Lung (tissue), 11 donors: ENCODE measurements at regions not wholly inside any gene's neighbourhood (a gene's known extent, or its start where the extent isn't known, plus 50 kb on each side); places are given as distances from the start of the nearest gene placed in this dataset.

Experiments
- ATAC-seq: fragments of 200-7000 bp; cut with Tn5 transposase; one replicate; pipeline ENCODE4 v1.9.1; 2020; ENCODE audit warnings: moderate number of reproducible peaks; ENCODE audit not compliant: insufficient read depth, low FRiP score
- DNase-seq, 3 donors: peaks; one replicate each; pipeline ENCODE4 v3.0.0-alpha.2; 2013 to 2017
- H3K27ac ChIP-seq, 2 donors: one replicate each; pipeline ENCODE4 v1.5.1; 2013; ENCODE audit warnings: mild to moderate bottlenecking in 2 of 2, moderate library complexity in 2 of 2, control low read depth in 1 of 2, inconsistent platforms in 1 of 2, low read depth in 1 of 2, low read length in 1 of 2
- H3K27me3 ChIP-seq, 3 donors: one replicate each; pipeline ENCODE4 v1.5.1; 2013; ENCODE audit warnings: low read length in 2 of 3; ENCODE audit not compliant: control insufficient read depth in 3 of 3, insufficient read depth in 3 of 3
- H3K36me3 ChIP-seq, 4 donors: one replicate each; pipeline ENCODE4 v1.5.1; 2013; ENCODE audit warnings: low read length in 4 of 4, mild to moderate bottlenecking in 1 of 4, moderate library complexity in 1 of 4; ENCODE audit not compliant: control insufficient read depth in 4 of 4, insufficient read depth in 4 of 4
- H3K4me1 ChIP-seq, 5 donors: one replicate each; pipeline ENCODE4 v1.5.1; 2013; ENCODE audit warnings: low read length in 5 of 5, mild to moderate bottlenecking in 2 of 5, moderate library complexity in 1 of 5; ENCODE audit not compliant: control insufficient read depth in 5 of 5, insufficient read depth in 5 of 5
- H3K4me3 ChIP-seq: one replicate; pipeline ENCODE4 v1.5.1; 2013; ENCODE audit warnings: mild to moderate bottlenecking, control low read depth, moderate library complexity
- H3K9ac ChIP-seq, 2 donors: one replicate each; pipeline ENCODE4 v1.5.1; 2013; ENCODE audit warnings: low read length in 2 of 2, control low read depth in 1 of 2; ENCODE audit not compliant: insufficient read depth in 1 of 2
- H3K9me3 ChIP-seq, 4 donors: one replicate each; pipeline ENCODE4 v1.5.1; 2013; ENCODE audit warnings: low read length in 3 of 4, mild to moderate bottlenecking in 1 of 4, moderate library complexity in 1 of 4; ENCODE audit not compliant: control insufficient read depth in 4 of 4, insufficient read depth in 3 of 4
- CTCF ChIP-seq: IDR thresholded peaks from 2 replicates; pipeline ENCODE4 v1.5.1; 2012; ENCODE audit warnings: mild to moderate bottlenecking; ENCODE audit errors: control extremely low read depth, extremely low read depth
- whole genome bisulfite sequencing, 2 donors: extraction: QIAGEN DNeasy Blood & Tissue Kit; methylation state at CpG; one replicate each; pipeline ENCODE4 v1.1.7; 2013; 5-methylcytosine and 5-hydroxymethylcytosine counted together
- donor health status: control.
- donor health status: control.
- donor health status: Bipolar disorder and iron deficiency.
- donor health status: healthy.
- donor health status: DM: yes; HTN: yes; CAD: no.

- ATAC-seq: no peak
- TF ChIP-seq CTCF: no peak
- Histone ChIP-seq H3K9me3 (peaks cover 0 to 2% (median 0%) of the 10 kb centered on the region in 4 donors), H3K4me3 (no peak overlapping the region), H3K27me3 (no peaks in the 10 kb centered on the region), H3K36me3 (peaks cover 0 to 18% (median 0%) of the 10 kb centered on the region in 4 donors), H3K27ac (no peak overlapping the region), H3K4me1 (peaks cover 0 to 14% (median 0%) of the 10 kb centered on the region in 5 donors), H3K9ac (no peak overlapping the region)
- 94 to 97% methylated on average over 2 of the region's 2 CpGs for WGBS, 2 donors
- DNase-seq: no peak
These were observed 475.4 kb downstream of the LMO4 start for GRCh38 chr1:87804128-87804527.

GRCh38 chr1:87805666-87806378 is 477.1 kb downstream of the LMO4 start:
- no peak overlapping the region for H3K4me3 ChIP-seq
- peaks cover 0 to 14% (median 0%) of the 10 kb centered on the region in 5 donors for H3K4me1 ChIP-seq
- ATAC-seq: peak; percentile 87
- H3K9ac ChIP-seq: peak overlapping the region in 1 of 2 donors; percentile 42
- no peak for TF ChIP-seq CTCF
- peak; percentile 49 to 84 (median 72) for DNase-seq
- no peaks in the 10 kb centered on the region for H3K9me3 ChIP-seq
- H3K36me3 ChIP-seq: peaks cover 0 to 15% (median 0%) of the 10 kb centered on the region in 4 donors
- no peak overlapping the region for H3K27ac ChIP-seq
- no peaks in the 10 kb centered on the region for H3K27me3 ChIP-seq
- 54 to 74% methylated on average over 14 of the region's 14 CpGs for WGBS, 2 donors

- peaks cover 0 to 14% (median 0%) of the 10 kb centered on the region in 5 donors for H3K4me1 ChIP-seq
- TF ChIP-seq CTCF: no peak
- no peak overlapping the region for H3K4me3 ChIP-seq
- ATAC-seq: no peak
- no peak overlapping the region for H3K27ac ChIP-seq
- peaks cover 0 to 7% (median 0%) of the 10 kb centered on the region in 4 donors for H3K36me3 ChIP-seq
- DNase-seq: no peak
- H3K9me3 ChIP-seq: no peaks in the 10 kb centered on the region
- H3K9ac ChIP-seq: peak overlapping the region in 1 of 2 donors; percentile 42
- no peaks in the 10 kb centered on the region for H3K27me3 ChIP-seq
- 72 to 84% methylated on average over 6 of the region's 6 CpGs for WGBS, 2 donors
These were observed 477.9 kb downstream of the LMO4 start for GRCh38 chr1:87806379-87807094.
